GM18868 (cell line): ENCODE measurements at regions not wholly inside any gene's neighbourhood (a gene's known extent, or its start where the extent isn't known, plus 50 kb on each side); places are given as distances from the start of the nearest gene placed in this dataset.
A peak's percentile ranks its signal among the peaks of the same experiment; 100 is the strongest.
"Not testable (repeated sequence)": the region's sequence is repeated elsewhere in the genome, so short reads cannot be mapped to it uniquely, and the experiment has no call there.

Experiments
- ATAC-seq: cut with Tn5 transposase; IDR thresholded peaks from one replicate; pipeline ENCODE4 v1.9.1; 2021; ENCODE audit warnings: mild to moderate bottlenecking, moderate library complexity; ENCODE audit not compliant: unreplicated experiment

- ATAC-seq: no peak
Measured at GRCh38 chr3:59244343-59244742, 194.5 kb upstream of the CFAP20DC start.

- ATAC-seq: no peak
Measured at GRCh38 chr3:59243476-59243875, 193.7 kb upstream of the CFAP20DC start.

GRCh38 chr3:59240666-59241255 is 190.9 kb upstream of the CFAP20DC start:
- ATAC-seq: no peak

- ATAC-seq: no peak
Measured at GRCh38 chr3:59237121-59237520, 187.3 kb upstream of the CFAP20DC start.

GRCh38 chr3:59235634-59236012 is 185.8 kb upstream of the CFAP20DC start:
- peak; percentile 82 for ATAC-seq

- ATAC-seq: peak; percentile 14
Measured at GRCh38 chr3:59234884-59235633, 185.2 kb upstream of the CFAP20DC start.

GRCh38 chr3:59230379-59230778 is 180.6 kb upstream of the CFAP20DC start:
- not testable (repeated sequence) for ATAC-seq

- ATAC-seq: no peak
Measured at GRCh38 chr3:59213860-59214259, 164.0 kb upstream of the CFAP20DC start.

GRCh38 chr3:59212128-59212779 is 162.4 kb upstream of the CFAP20DC start:
- ATAC-seq: peak; percentile 97

GRCh38 chr3:59210260-59210659 is 160.4 kb upstream of the CFAP20DC start:
- no peak for ATAC-seq

- ATAC-seq: no peak
Measured at GRCh38 chr3:59192473-59192872, 142.6 kb upstream of the CFAP20DC start.

GRCh38 chr3:59191651-59192050 is 141.8 kb upstream of the CFAP20DC start:
- ATAC-seq: no peak

GRCh38 chr3:59189939-59190338 is 140.1 kb upstream of the CFAP20DC start:
- ATAC-seq: no peak

- no peak for ATAC-seq
Measured at GRCh38 chr3:59189526-59189925, 139.7 kb upstream of the CFAP20DC start.

- no peak for ATAC-seq
Measured at GRCh38 chr3:59186725-59187124, 136.9 kb upstream of the CFAP20DC start.

- ATAC-seq: no peak
Measured at GRCh38 chr3:59185591-59186369, 136.0 kb upstream of the CFAP20DC start.

GRCh38 chr3:59180006-59180405 is 130.2 kb upstream of the CFAP20DC start:
- ATAC-seq: no peak

GRCh38 chr3:59178698-59179097 is 128.9 kb upstream of the CFAP20DC start:
- ATAC-seq: no peak

- ATAC-seq: no peak
Measured at GRCh38 chr3:59171491-59171890, 121.7 kb upstream of the CFAP20DC start.

- not testable (repeated sequence) for ATAC-seq
Measured at GRCh38 chr3:59170166-59170565, 120.3 kb upstream of the CFAP20DC start.

- no peak for ATAC-seq
Measured at GRCh38 chr3:59167756-59168155, 117.9 kb upstream of the CFAP20DC start.
